HG03442 (cell line): ENCODE measurements at regions not wholly inside any gene's neighbourhood (a gene's known extent, or its start where the extent isn't known, plus 50 kb on each side); places are given as distances from the start of the nearest gene placed in this dataset.

Source experiments
- ATAC-seq: cut with Tn5 transposase; IDR thresholded peaks from one replicate; pipeline ENCODE4 v1.9.1; 2021; ENCODE audit warnings: mild to moderate bottlenecking, moderate library complexity; ENCODE audit not compliant: unreplicated experiment

- ATAC-seq, result no peak
These were observed 808.3 kb downstream of the VGLL3 start for GRCh38 chr3:86182606-86183005.

GRCh38 chr3:86180696-86181095, 810.3 kb downstream of the VGLL3 start:
- ATAC-seq, result no peak

GRCh38 chr3:86178095-86178494, 812.9 kb downstream of the VGLL3 start:
- no peak for ATAC-seq

- ATAC-seq, result no peak
These were observed 814.5 kb downstream of the VGLL3 start for GRCh38 chr3:86176445-86176784.

GRCh38 chr3:86175593-86176444, 815.1 kb downstream of the VGLL3 start:
- ATAC-seq, result no peak

GRCh38 chr3:86175051-86175536, 815.9 kb downstream of the VGLL3 start:
- ATAC-seq, result no peak

GRCh38 chr3:86173401-86173800, 817.5 kb downstream of the VGLL3 start:
- no peak for ATAC-seq

- no peak for ATAC-seq
These were observed 822.4 kb downstream of the VGLL3 start for GRCh38 chr3:86168512-86168911.

GRCh38 chr3:86162521-86162920, 828.4 kb downstream of the VGLL3 start:
- ATAC-seq, result no peak

GRCh38 chr3:86161493-86161892, 829.5 kb downstream of the VGLL3 start:
- ATAC-seq, result no peak

- ATAC-seq, result no peak
These were observed 838.3 kb downstream of the VGLL3 start for GRCh38 chr3:86152620-86153019.

GRCh38 chr3:86149054-86149453, 841.9 kb downstream of the VGLL3 start:
- ATAC-seq, result no peak

- no peak for ATAC-seq
These were observed 843.8 kb downstream of the VGLL3 start for GRCh38 chr3:86147119-86147518.

- ATAC-seq, result no peak
These were observed 864.4 kb downstream of the VGLL3 start for GRCh38 chr3:86126552-86126951.
